K562 (cell line): ENCODE measurements at regions not wholly inside any gene's neighbourhood (a gene's known extent, or its start where the extent isn't known, plus 50 kb on each side); places are given as distances from the start of the nearest gene placed in this dataset.

ENCODE experiments used
- ATAC-seq: fragments of 200-7000 bp; cut with Tn5 transposase; 3 replicates; pipeline ENCODE4 v1.9.1; 2020; ENCODE audit warnings: moderate library complexity
- BruUV-seq: library from RNA; stranded (reverse); fragments of 400-500 nt; replicated peaks from 2 replicates; lab custom pipeline; 2021; lab: Mats Ljungman, UMichigan
- CTCF ChIA-PET: fragments of 300-600 bp; formaldehyde crosslinking; extraction: SDS; loops from one replicate; lab custom pipeline; 2021; ENCODE audit warnings: low intra/inter-chr PET ratio; lab: Yijun Ruan, JAX
- POLR2A ChIA-PET: fragments of 300-600, 350-650 bp; sonication (Branson Sonifier 250); formaldehyde crosslinking; extraction: SDS; loops from one replicate; lab custom pipeline; 2021; ENCODE audit warnings: antibody characterized with exemption, inconsistent platforms; lab: Yijun Ruan, JAX
- DNase-seq, 4 experiments: peaks; one replicate each; pipeline versions ENCODE4 v3.0.0 to v3.0.0-alpha.2; 2011 to 2018; ENCODE audit warnings: low spot score in 3 of 4, mixed read lengths in 3 of 4; ENCODE audit errors: extremely low read depth in 1 of 4
- FAIRE-seq: peaks from 2 replicates; lab custom pipeline; 2011; peaks lifted over from hg19 to GRCh38; lab: Jason Lieb, UNC
- H2AFZ ChIP-seq: 2 replicates; pipeline ENCODE4 v1.6.0; 2011; ENCODE audit warnings: low read depth, low read length, control low read depth, inconsistent platforms
- H3K27ac ChIP-seq: fragments of 200-600 bp; 3 replicates; pipeline ENCODE4 v1.8.0; 2011; ENCODE audit warnings: low read depth, mild to moderate bottlenecking, control low read depth, inconsistent platforms, low read length, moderate library complexity, mixed read lengths; ENCODE audit errors: extremely low read depth
- H3K27me3 ChIP-seq, 2 experiments: fragments of 300-600 bp in 1 of 2; 2 replicates in 1 of 2; 3 replicates in 1 of 2; pipeline versions ENCODE4 v1.6.0 to v1.8.0; 2011; ENCODE audit warnings: inconsistent platforms in 2 of 2, low read length in 2 of 2, mild to moderate bottlenecking in 1 of 2, mixed read lengths in 1 of 2, moderate library complexity in 1 of 2; ENCODE audit not compliant: control insufficient read depth in 2 of 2, insufficient read depth in 2 of 2
- H3K36me3 ChIP-seq: fragments of 300-600 bp; 3 replicates; pipeline ENCODE4 v1.8.0; 2011; ENCODE audit warnings: mild to moderate bottlenecking, low read length, inconsistent platforms; ENCODE audit not compliant: control insufficient read depth, insufficient read depth
- H3K4me1 ChIP-seq, 2 experiments: fragments of 200-600 bp in 1 of 2; replicated peaks in 1 of 2; 2 replicates in 1 of 2; 3 replicates in 1 of 2; pipeline versions ENCODE4 v1.5.1 to v1.8.0; 2011; ENCODE audit warnings: inconsistent platforms in 2 of 2, low read length in 2 of 2, mild to moderate bottlenecking in 1 of 2, mixed read lengths in 1 of 2, moderate library complexity in 1 of 2; ENCODE audit not compliant: control insufficient read depth in 2 of 2, insufficient read depth in 2 of 2
- H3K4me2 ChIP-seq: 2 replicates; pipeline ENCODE4 v1.6.1; 2011; ENCODE audit warnings: low read length, control low read depth, inconsistent platforms, mixed read lengths; ENCODE audit not compliant: insufficient read depth
- H3K4me3 ChIP-seq: fragments of 200-600 bp; sonication (generic), shearing (Covaris generic); 2 replicates; pipeline ENCODE4 v1.5.1; 2016; ENCODE audit warnings: control low read depth, inconsistent platforms
- H3K79me2 ChIP-seq: fragments of 200-600 bp; 3 replicates; pipeline ENCODE4 v1.8.0; 2011; ENCODE audit warnings: low read length, inconsistent platforms; ENCODE audit not compliant: control insufficient read depth, insufficient read depth
- H3K9ac ChIP-seq, 2 experiments: 2 replicates each; pipeline versions ENCODE4 v1.6.0 to v1.6.1; 2011; ENCODE audit warnings: low read depth in 2 of 2, low read length in 2 of 2, control low read depth in 1 of 2, inconsistent platforms in 1 of 2, mild to moderate bottlenecking in 1 of 2, mixed read lengths in 1 of 2; ENCODE audit not compliant: insufficient read depth in 1 of 2
- H3K9me1 ChIP-seq: one replicate; pipeline ENCODE4 v1.6.0; 2011; ENCODE audit warnings: inconsistent platforms, mild to moderate bottlenecking, low read length, moderate library complexity; ENCODE audit not compliant: control insufficient read depth, insufficient read depth
- H3K9me3 ChIP-seq: replicated peaks from 2 replicates; pipeline ENCODE4 v1.5.1; 2011; ENCODE audit warnings: low read depth, low read length, inconsistent platforms; ENCODE audit not compliant: control insufficient read depth, insufficient read depth
- H4K20me1 ChIP-seq: replicated peaks from 2 replicates; pipeline ENCODE4 v1.6.1; 2011; ENCODE audit warnings: low read length, inconsistent platforms, mixed read lengths; ENCODE audit not compliant: control insufficient read depth, insufficient read depth
- CBX5 ChIP-seq: IDR thresholded peaks from 2 replicates; pipeline ENCODE4 v1.6.1; 2014; ENCODE audit warnings: low read depth, borderline replicate concordance
- NKRF ChIP-seq: fragments of 450-650 bp; IDR thresholded peaks from 2 replicates; pipeline ENCODE4 v1.6.1; 2016; ENCODE audit warnings: borderline replicate concordance
- PRMT5 ChIP-seq: sonication (generic); formaldehyde crosslinking; IDR thresholded peaks from 2 replicates; pipeline ENCODE4 v1.5.0; 2020; ENCODE audit warnings: missing genetic modification reagents
- ZNF444 ChIP-seq: fragments of 250-450 bp; sonication (Bioruptor Pico); IDR thresholded peaks from 2 replicates; pipeline ENCODE4 v1.4.0; 2020; ENCODE audit warnings: mild to moderate bottlenecking, moderate library complexity
- ZNF561 ChIP-seq: fragments of 450-650 bp; formaldehyde crosslinking; conservative IDR thresholded peaks from 2 replicates; pipeline ENCODE4 v1.4.0; 2020; ENCODE audit warnings: mild to moderate bottlenecking, moderate library complexity
- ZNF766 ChIP-seq: fragments of 200-800 bp; sonication (Bioruptor generic); conservative IDR thresholded peaks from 2 replicates; pipeline ENCODE4 v1.6.1; 2016; ENCODE audit warnings: missing genetic modification characterization, missing compliant biosample characterization
- WGBS: fragments of 100-300 bp; shearing (Covaris generic); methylation state at CpG from one replicate; pipeline ENCODE4 v1.1.6; 2016; ENCODE audit warnings: low coverage, mixed read lengths; ENCODE audit not compliant: insufficient coverage; ENCODE audit errors: missing lambda C conversion rate; 5-methylcytosine and 5-hydroxymethylcytosine counted together
- in situ Hi-C: fragments of 300-500 bp; cut with MboI; formaldehyde crosslinking; loops from 4 replicates; pipeline ENCODE4 v1.15.0; 2018; ENCODE audit warnings: inconsistent platforms, mixed read lengths
- intact Hi-C: fragments of 100-400 bp; cut with micrococcal nuclease; formaldehyde crosslinking; loops from 2 replicates; pipeline ENCODE4 v1.14.2; 2022
- TF ChIP-seq, protein P1 (sequence below): fragments of 200-800 bp; sonication (Bioruptor generic); IDR thresholded peaks from 2 replicates; pipeline ENCODE4 v1.6.1; 2016; ENCODE audit warnings: missing genetic modification characterization, missing compliant biosample characterization

DNA sequence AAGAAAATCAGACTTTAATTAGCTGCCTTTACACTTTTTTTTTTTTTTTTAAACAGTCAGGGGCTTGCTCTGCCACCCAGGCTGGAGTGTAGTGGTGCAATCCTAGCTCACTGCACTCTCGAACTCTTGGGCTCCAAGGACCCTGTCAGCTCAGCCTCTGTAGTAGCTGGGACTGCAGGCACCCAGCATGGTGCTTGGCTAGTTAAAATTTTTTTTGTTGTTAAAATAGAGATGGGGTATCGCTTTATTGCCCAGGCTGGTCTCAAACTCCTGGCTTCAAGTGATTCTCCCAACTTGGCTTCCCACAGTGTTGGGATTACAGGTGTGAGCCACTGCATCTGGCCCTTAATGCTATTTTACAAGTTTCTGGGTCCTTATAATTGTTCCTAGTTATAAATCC lies 359.1 kb downstream of the SPRY1 start:
- Histone ChIP-seq H3K4me1 (no peaks in the 10 kb centered on the region), H3K9me1 (no peaks in the 10 kb centered on the region), H4K20me1 (no peaks in the 10 kb centered on the region), H3K9ac (no peak overlapping the region), H3K79me2 (no peaks in the 10 kb centered on the region), H3K4me2 (no peak overlapping the region), H3K27me3 (no peaks in the 10 kb centered on the region), H3K27ac (no peak overlapping the region), H3K4me3 (no peak overlapping the region), H3K9me3 (no peaks in the 10 kb centered on the region), H3K36me3 (no peaks in the 10 kb centered on the region), H2AFZ (no peak overlapping the region)
- ChIA-PET CTCF (no interaction called here), POLR2A (no interaction called here)
- TF ChIP-seq PRMT5, result no peak
- TF ChIP-seq ZNF561 (CRISPR knock-in tag), result no peak
- TF ChIP-seq CBX5, result no peak
- TF ChIP-seq ZNF766 (CRISPR knock-in tag), result no peak
- no peak for TF ChIP-seq ZNF444 (CRISPR knock-in tag)
- no peak for TF ChIP-seq NKRF
- TF ChIP-seq, protein P1, sequence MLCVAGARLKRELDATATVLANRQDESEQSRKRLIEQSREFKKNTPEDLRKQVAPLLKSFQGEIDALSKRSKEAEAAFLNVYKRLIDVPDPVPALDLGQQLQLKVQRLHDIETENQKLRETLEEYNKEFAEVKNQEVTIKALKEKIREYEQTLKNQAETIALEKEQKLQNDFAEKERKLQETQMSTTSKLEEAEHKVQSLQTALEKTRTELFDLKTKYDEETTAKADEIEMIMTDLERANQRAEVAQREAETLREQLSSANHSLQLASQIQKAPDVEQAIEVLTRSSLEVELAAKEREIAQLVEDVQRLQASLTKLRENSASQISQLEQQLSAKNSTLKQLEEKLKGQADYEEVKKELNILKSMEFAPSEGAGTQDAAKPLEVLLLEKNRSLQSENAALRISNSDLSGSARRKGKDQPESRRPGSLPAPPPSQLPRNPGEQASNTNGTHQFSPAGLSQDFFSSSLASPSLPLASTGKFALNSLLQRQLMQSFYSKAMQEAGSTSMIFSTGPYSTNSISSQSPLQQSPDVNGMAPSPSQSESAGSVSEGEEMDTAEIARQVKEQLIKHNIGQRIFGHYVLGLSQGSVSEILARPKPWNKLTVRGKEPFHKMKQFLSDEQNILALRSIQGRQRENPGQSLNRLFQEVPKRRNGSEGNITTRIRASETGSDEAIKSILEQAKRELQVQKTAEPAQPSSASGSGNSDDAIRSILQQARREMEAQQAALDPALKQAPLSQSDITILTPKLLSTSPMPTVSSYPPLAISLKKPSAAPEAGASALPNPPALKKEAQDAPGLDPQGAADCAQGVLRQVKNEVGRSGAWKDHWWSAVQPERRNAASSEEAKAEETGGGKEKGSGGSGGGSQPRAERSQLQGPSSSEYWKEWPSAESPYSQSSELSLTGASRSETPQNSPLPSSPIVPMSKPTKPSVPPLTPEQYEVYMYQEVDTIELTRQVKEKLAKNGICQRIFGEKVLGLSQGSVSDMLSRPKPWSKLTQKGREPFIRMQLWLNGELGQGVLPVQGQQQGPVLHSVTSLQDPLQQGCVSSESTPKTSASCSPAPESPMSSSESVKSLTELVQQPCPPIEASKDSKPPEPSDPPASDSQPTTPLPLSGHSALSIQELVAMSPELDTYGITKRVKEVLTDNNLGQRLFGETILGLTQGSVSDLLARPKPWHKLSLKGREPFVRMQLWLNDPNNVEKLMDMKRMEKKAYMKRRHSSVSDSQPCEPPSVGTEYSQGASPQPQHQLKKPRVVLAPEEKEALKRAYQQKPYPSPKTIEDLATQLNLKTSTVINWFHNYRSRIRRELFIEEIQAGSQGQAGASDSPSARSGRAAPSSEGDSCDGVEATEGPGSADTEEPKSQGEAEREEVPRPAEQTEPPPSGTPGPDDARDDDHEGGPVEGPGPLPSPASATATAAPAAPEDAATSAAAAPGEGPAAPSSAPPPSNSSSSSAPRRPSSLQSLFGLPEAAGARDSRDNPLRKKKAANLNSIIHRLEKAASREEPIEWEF, result no peak
- ATAC-seq, result no peak
- no peak for FAIRE-seq
- intact Hi-C loops, result no loop called here
- WGBS, result 0% methylated on average over 2 of the region's 2 CpGs
- no peak for DNase-seq
- in situ Hi-C loops, result no loop called here
- BruUV-seq, result no TSS peak
